Ishikawa (cell line): ENCODE measurements at regions not wholly inside any gene's neighbourhood (a gene's known extent, or its start where the extent isn't known, plus 50 kb on each side); places are given as distances from the start of the nearest gene placed in this dataset.

ENCODE experiments used
- CEBPB ChIP-seq: IDR thresholded peaks from 2 replicates; pipeline ENCODE4 v1.6.1; 2012
- EP300 ChIP-seq: IDR thresholded peaks from 2 replicates; pipeline ENCODE4 v1.6.1; 2012; ENCODE audit warnings: borderline replicate concordance
- FOXM1 ChIP-seq: IDR thresholded peaks from 2 replicates; pipeline ENCODE4 v1.6.1; 2012; ENCODE audit warnings: low read depth, borderline replicate concordance
- RAD21 ChIP-seq: IDR thresholded peaks from 2 replicates; pipeline ENCODE4 v1.6.1; 2012; ENCODE audit warnings: low read depth
- REST ChIP-seq: IDR thresholded peaks from 2 replicates; pipeline ENCODE4 v1.6.1; 2012; ENCODE audit warnings: low read depth, mild to moderate bottlenecking
- TAF1 ChIP-seq: IDR thresholded peaks from 2 replicates; pipeline ENCODE4 v1.6.1; 2012; ENCODE audit warnings: low read depth, mild to moderate bottlenecking
- USF1 ChIP-seq: IDR thresholded peaks from 2 replicates; pipeline ENCODE4 v1.6.1; 2012
- YY1 ChIP-seq: IDR thresholded peaks from 2 replicates; pipeline ENCODE4 v1.6.1; 2012; ENCODE audit warnings: low read depth
- TF ChIP-seq, protein P1 (sequence below): IDR thresholded peaks from 2 replicates; pipeline ENCODE4 v1.6.1; 2012

- TF ChIP-seq, protein P1, sequence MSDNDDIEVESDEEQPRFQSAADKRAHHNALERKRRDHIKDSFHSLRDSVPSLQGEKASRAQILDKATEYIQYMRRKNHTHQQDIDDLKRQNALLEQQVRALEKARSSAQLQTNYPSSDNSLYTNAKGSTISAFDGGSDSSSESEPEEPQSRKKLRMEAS = no peak
- no peak for TF ChIP-seq USF1
- TF ChIP-seq FOXM1 = no peak
- TF ChIP-seq TAF1 = no peak
- TF ChIP-seq REST = no peak
- no peak for TF ChIP-seq EP300
- TF ChIP-seq RAD21 = no peak
- no peak for TF ChIP-seq CEBPB
- no peak for TF ChIP-seq YY1
Observed at GRCh38 chr7:17560966-17561365, 262.5 kb downstream of the AHR start.
